ENCODE measurements at regions not wholly inside any gene's neighbourhood (a gene's known extent, or its start where the extent isn't known, plus 50 kb on each side); places are given as distances from the start of the nearest gene placed in this dataset.
"Not testable (repeated sequence)": the region's sequence is repeated elsewhere in the genome, so short reads cannot be mapped to it uniquely, and the experiment has no call there.

DNA sequence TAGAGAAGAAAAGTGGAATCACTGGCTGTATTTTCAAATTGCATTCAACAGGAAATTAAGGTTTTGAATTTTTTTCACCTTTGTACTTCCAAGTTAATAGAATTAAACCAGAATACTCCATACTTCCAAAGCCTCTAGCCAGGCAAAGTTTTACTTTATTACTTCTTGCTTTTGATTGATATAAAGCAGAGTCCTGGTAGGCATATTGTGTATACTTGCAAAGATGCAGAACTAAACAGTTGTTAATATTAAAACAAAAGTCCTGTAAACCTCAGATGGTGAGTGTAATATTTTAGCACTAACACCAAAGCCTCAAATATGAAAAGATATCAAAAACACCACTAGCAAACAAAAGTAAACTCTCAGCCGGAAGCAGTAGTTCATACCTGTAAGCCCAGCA is 107.2 kb upstream of the C2CD4B start:
- no peak for DNase-seq

DNA sequence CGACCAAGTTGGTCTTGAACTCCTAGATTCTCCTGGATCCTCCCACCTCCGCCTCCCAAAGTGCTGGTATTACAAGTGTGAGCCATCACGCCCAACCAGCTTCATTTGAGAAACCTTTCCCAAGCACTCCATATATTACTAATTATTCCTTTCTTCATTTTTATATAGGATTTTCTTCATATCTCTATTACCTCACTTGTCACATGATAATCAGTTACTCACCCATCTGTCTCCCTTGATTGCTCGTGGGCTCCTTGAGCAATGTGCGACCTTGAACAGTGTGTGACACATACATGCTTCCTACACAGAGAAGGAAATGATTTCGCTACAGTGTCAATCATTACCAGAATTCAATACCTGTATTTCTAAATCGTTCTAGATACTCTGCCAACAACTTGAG is 110.7 kb upstream of the C2CD4B start:
- no peak for DNase-seq

DNA sequence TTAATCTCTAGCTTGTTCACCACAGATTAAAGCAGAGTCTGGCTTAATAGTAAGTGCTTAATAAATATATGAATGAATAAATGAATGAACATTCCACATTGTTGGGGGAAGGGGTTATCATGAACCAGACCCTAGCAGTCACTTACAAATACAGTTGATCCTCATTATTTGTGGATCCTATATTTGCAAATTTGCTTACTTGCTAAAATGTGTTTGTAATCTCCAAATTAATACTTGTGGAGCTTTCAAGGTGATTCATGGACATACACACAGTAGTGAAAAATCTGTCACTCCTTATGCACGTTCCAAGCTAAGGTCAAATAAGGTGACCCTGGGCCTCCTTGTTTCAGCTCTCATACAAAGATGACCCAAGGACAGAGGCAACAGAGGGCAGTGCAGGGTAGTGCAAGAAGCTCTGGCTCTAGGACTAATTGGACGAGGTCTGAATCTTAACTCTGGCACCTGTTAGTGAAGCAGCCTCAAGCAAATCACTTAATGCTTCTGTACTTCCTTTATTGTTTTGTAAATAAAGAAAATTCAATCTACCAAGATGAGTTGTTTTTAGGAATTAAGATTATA is 112.8 kb upstream of the C2CD4B start:
- DNase-seq, result no peak

DNA sequence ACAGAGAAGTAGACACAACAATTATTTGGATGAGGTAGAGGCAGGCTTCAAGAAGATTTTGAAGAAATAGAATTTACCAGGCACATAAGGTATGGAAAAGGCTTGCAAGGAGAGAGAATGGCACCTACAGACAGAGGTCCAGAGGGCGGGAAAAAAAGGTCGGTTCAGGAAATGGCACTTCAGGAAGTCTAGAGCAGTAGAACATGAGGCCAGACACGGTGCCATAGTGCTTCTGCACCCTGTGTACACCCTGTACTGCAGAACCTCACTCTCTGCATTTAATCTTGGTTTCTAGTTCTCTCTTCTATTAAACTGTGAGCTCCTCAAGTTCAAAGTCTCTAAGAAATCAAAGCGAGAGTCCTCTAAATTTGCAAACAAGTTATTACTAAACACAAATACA is 113.4 kb upstream of the C2CD4B start:
- DNase-seq, result no peak

DNA sequence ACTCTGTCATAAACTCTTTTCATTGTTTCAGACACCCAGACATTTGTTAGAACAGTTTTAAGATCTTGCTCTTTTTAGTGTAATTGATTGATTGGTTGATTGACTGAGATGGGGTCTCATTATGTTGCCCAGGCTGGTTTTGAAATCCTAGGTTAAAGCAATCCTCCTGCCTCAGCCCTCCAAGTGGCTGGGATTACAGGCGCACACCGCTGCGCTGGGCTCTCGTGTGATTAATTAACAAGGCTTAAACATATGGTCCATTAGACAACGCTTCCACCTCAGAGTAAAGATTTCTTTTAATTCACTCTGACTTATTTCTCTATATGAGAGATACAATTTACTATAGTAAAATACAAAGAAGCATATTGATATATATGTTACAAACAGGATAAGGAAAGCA is 114.0 kb upstream of the C2CD4B start:
- no peak for DNase-seq

- no peak for DNase-seq
These were observed 115.5 kb upstream of the C2CD4B start for GRCh38 chr15:62280625-62281024.

- DNase-seq, result not testable (repeated sequence)
These were observed 116.7 kb upstream of the C2CD4B start for GRCh38 chr15:62281801-62282200.

GRCh38 chr15:62287066-62287857 is 122.2 kb upstream of the C2CD4B start:
- DNase-seq, result no peak

DNA sequence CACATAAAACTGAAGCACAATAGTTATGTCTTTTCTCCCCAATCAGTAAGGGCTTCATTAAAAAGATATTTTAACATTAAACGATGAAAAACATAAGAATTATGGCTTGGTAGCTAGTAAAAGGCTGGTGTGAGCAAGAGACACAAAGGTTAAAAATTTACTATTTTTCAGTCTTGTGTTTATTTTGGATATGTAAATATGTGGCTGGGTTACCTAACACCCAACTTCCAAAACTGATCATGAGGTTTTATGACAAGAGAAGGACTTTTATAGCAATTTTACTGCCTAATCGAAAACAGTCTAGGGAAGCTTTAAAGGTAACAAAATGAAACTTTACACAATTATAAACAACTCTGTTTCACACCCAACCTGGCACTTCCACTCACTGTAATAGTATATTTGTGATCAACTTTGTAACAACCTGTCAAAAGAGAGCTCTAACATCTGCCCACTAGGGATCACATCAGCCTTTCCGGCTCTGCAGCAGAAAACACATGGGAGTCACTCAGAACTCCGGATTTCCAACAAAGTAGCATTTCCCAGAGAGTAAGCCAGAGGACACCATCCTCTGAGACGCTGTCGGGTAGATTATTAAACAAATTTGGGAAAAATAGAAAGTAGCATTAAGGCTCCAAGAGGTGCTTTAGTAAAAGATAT is 123.4 kb upstream of the C2CD4B start:
- no peak for DNase-seq

GRCh38 chr15:62291262-62291661 is 126.2 kb upstream of the C2CD4B start:
- DNase-seq, result no peak

DNA sequence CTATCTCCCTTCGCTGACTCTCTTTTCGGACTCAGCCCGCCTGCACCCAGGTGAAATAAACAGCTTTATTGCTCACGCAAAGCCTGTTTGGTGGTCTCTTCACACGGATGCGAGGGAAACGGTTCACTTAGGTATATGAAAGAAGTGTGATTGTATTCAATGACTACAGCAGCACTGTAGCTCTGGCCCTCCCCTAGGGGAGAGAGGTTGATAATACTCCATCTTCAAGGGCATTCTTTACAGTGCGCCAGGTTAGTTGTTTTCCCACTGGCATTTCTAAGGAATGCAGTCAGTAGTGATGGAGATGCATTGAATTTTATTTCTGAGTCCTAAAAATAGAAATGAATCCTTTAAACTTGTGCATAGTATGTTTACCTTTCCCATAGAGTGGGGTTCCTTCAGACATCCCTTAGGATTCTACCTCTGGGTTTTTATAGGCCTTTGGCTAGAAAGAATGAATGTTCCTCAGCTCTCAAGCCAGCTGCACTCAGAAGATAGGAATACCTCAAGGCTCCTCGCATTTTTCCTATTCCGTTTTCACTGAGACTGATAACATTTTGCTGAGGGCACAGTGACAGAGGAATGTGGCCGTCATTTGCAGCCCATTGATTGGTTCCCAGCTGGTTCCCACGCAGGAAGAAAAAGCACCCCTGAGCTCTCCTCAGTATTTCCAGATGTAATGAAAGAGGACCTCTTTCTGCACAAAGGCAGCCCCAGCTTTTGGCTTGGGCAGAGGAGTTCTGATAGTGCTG is 131.8 kb upstream of the C2CD4B start:
- no peak for DNase-seq

- no peak for DNase-seq
These were observed 132.4 kb upstream of the C2CD4B start for GRCh38 chr15:62297522-62297921.

DNA sequence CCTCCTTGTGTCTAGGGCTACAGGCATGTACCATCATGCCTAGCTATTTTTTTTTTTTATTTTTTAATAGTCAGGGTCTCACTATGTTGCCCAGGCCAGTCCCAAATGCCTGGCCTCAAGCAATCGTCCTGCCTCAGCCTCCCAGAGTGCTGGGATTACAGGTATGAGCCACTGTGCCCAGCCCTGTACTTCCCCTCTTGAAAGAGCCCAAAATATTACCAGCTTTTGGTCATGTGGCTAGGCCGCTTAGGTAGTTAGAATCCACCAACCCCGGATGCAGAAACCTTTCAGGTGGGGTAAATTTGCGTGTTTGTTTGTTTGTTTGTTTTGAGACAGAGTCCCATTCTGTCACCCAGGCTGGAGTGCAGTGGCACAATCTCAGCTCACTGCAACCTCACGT is 132.8 kb upstream of the C2CD4B start:
- DNase-seq, result no peak

DNA sequence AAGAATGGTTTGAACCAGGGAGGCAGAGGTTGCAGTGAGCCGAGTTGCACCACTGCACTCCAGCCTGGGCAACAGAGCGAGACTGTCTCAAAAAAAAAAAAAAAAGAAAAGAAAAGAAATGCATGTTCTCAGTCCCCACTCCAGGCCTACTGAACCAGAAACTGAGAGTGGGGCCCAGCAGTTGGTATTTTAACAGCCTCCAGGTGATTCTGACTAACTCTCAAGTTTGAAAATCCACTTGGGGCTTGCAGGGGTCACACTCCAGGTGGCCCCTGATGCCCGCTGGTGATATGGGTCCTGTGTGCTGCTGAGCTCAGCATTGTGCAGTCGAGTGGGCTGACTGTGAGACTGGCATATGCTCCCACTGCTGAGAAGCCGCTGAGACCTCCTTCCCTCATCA is 133.7 kb upstream of the C2CD4B start:
- DNase-seq, result no peak

- DNase-seq, result no peak
These were observed 134.5 kb upstream of the C2CD4B start for GRCh38 chr15:62299541-62299940.

GRCh38 chr15:62301993-62302675 is 137.0 kb upstream of the C2CD4B start:
- DNase-seq, result no peak

GRCh38 chr15:62306851-62307504 is 141.9 kb upstream of the C2CD4B start:
- DNase-seq, result no peak

DNA sequence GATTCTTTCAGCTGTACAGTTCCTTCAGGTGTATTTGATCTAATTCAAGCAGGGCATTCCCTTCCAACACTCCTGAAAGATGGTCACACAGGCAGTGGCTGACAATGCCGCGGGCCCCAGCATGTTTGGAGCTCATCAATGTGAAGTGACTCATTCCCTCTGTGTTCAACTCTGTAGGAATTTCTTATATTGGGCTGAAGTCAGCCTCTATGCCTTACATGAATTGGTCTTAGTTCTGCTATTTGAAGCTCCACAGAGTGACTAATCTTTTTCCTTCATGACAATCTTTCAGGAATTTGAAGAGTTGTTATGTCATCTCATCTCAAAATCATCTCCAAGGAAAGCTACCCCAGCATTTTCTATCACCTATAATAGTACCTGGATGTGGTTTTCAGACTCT is 142.5 kb upstream of the C2CD4B start:
- no peak for DNase-seq

DNA sequence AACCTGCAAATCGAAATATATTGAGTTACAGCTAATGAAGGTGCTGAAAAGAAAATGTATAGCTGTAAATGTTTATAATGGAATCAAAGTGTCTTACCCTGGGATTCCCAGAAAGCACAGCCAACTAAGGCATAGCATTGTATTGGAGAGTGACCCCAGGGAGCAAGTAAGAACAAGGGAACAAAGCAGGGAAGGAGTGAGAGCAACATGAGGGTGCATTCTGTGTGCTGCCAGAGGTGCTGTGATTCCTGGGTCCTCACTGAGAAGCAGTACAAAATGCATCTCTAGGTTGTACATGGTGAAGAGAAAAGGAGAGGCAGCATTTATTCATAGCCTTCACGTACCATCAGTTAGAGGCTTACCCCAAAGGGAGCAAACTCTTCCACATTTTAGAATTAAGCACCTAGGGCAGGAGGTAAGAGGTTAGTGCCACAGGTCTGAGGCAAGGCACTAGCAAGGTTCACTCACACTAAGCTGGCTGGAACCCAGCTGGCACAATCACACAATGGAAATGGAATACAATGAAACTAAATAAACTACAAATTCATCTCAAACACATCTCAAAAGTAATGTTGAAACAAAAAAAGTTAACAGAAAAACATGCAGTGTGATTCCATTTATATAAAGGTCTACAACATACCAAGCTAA is 151.5 kb upstream of the C2CD4B start:
- no peak for DNase-seq

GRCh38 chr15:62320259-62320658 is 155.2 kb upstream of the C2CD4B start:
- no peak for DNase-seq

GRCh38 chr15:62323353-62323890 is 158.3 kb upstream of the C2CD4B start:
- no peak for DNase-seq

DNA sequence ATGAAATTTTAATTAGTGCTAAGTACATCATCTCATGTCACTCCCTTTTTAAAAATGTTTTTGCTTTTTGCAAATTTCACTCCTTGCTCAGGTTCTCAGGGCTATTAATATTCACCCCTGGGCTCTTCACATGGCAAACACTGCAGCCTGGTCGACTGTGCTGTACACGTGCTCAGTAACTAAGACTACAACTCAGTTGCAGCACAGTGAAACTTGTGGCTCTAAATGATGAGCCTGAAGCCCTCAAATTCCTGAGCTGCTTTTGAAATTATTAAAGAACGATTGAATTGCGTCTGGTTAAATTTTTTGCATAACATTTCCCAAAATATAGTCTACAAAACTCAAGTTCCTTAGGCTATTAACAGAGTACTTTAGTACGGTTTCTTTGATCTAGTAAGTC is 159.3 kb upstream of the C2CD4B start:
- DNase-seq, result no peak
